WTC11 (cell line): ENCODE measurements at regions not wholly inside any gene's neighbourhood (a gene's known extent, or its start where the extent isn't known, plus 50 kb on each side); places are given as distances from the start of the nearest gene placed in this dataset.

Source experiments
- ATF2 ChIP-seq: sonication (generic); formaldehyde crosslinking; IDR thresholded peaks from 2 replicates; pipeline ENCODE4 v1.8.1; 2022; ENCODE audit warnings: low read depth, missing genetic modification reagents, borderline replicate concordance
- CTCF ChIP-seq: fragments of 200-600 bp; IDR thresholded peaks from 2 replicates; pipeline ENCODE4 v1.8.0; 2022; ENCODE audit warnings: antibody characterized with exemption
- PRDM15 ChIP-seq: sonication (generic); formaldehyde crosslinking; IDR thresholded peaks from 2 replicates; pipeline ENCODE4 v1.8.0; 2022; ENCODE audit warnings: missing genetic modification reagents
- TCF7 ChIP-seq: sonication (generic); formaldehyde crosslinking; IDR thresholded peaks from 2 replicates; pipeline ENCODE4 v1.8.0; 2022; ENCODE audit warnings: mild to moderate bottlenecking, low read depth, missing genetic modification reagents, moderate library complexity
- TEAD4 ChIP-seq: sonication (generic); formaldehyde crosslinking; IDR thresholded peaks from 2 replicates; pipeline ENCODE4 v1.8.0; 2022; ENCODE audit warnings: mild to moderate bottlenecking, missing genetic modification reagents
- USF1 ChIP-seq: sonication (generic); formaldehyde crosslinking; IDR thresholded peaks from 2 replicates; pipeline ENCODE4 v1.8.0; 2022; ENCODE audit warnings: mild to moderate bottlenecking, missing genetic modification reagents
- USF2 ChIP-seq: sonication (generic); formaldehyde crosslinking; IDR thresholded peaks from 2 replicates; pipeline ENCODE4 v1.8.1; 2023; ENCODE audit warnings: mild to moderate bottlenecking, missing genetic modification reagents, moderate library complexity
- ZNF121 ChIP-seq: sonication (generic); formaldehyde crosslinking; IDR thresholded peaks from 2 replicates; pipeline ENCODE4 v1.8.0; 2023; ENCODE audit warnings: missing genetic modification reagents
- ZNF232 ChIP-seq: sonication (generic); formaldehyde crosslinking; IDR thresholded peaks from 2 replicates; pipeline ENCODE4 v1.8.0; 2022; ENCODE audit warnings: mild to moderate bottlenecking, missing genetic modification reagents
- ZNF416 ChIP-seq: fragments of 250-450 bp; sonication (Bioruptor Pico); IDR thresholded peaks from 2 replicates; pipeline ENCODE4 v1.9.0; 2021; ENCODE audit warnings: mild to moderate bottlenecking, inconsistent platforms
- ZNF512 ChIP-seq: sonication (generic); formaldehyde crosslinking; IDR thresholded peaks from 2 replicates; pipeline ENCODE4 v1.8.1; 2022; ENCODE audit warnings: missing genetic modification reagents, borderline replicate concordance

GRCh38 chr14:26828741-26829140 lies 230.9 kb upstream of the NOVA1 start:
- TF ChIP-seq CTCF (no peak), USF2 (CRISPR knock-in tag) (no peak), USF1 (no peak), ZNF416 (CRISPR knock-in tag) (no peak), TEAD4 (CRISPR knock-in tag) (no peak), ZNF232 (CRISPR knock-in tag) (no peak), ATF2 (no peak), ZNF512 (CRISPR knock-in tag) (no peak), ZNF121 (no peak), PRDM15 (CRISPR knock-in tag) (no peak), TCF7 (CRISPR knock-in tag) (no peak)
